Right cardiac atrium (tissue), 5 donors: ENCODE measurements at regions not wholly inside any gene's neighbourhood (a gene's known extent, or its start where the extent isn't known, plus 50 kb on each side); places are given as distances from the start of the nearest gene placed in this dataset.
A peak's percentile ranks its signal among the peaks of the same experiment; 100 is the strongest.

ENCODE experiments used
- ATAC-seq, 2 donors: fragments of 200-7000 bp; cut with Tn5 transposase; one replicate each; pipeline versions ENCODE4 v1.8.0 to v1.9.1; 2020; ENCODE audit warnings: moderate library complexity in 2 of 2, mild to moderate bottlenecking in 1 of 2
- DNase-seq, 3 donors: peaks; one replicate each; pipeline ENCODE4 v3.0.0-alpha.2; 2020
- H3K27ac ChIP-seq: one replicate; pipeline ENCODE4 v1.5.1; 2013; ENCODE audit warnings: mild to moderate bottlenecking, low read length, control low read depth, moderate library complexity
- H3K27me3 ChIP-seq: one replicate; pipeline ENCODE4 v1.6.1; 2013; ENCODE audit not compliant: control insufficient read depth, insufficient read depth
- H3K4me1 ChIP-seq: one replicate; pipeline ENCODE4 v1.6.1; 2013; ENCODE audit warnings: low read length; ENCODE audit not compliant: control insufficient read depth, insufficient read depth
- H3K4me3 ChIP-seq: one replicate; pipeline ENCODE4 v1.5.1; 2013; ENCODE audit warnings: low read length, control low read depth
- H3K9me3 ChIP-seq: one replicate; pipeline ENCODE4 v1.6.1; 2013; ENCODE audit warnings: low read length; ENCODE audit not compliant: control insufficient read depth
- WGBS: extraction: QIAGEN DNeasy Blood & Tissue Kit; methylation state at CpG from one replicate; pipeline ENCODE4 v1.1.7; 2013; 5-methylcytosine and 5-hydroxymethylcytosine counted together
- intact Hi-C, 4 donors: fragments of 100-400 bp; cut with DNase I; formaldehyde crosslinking; loops; one replicate each; pipeline versions ENCODE4 v1.11.0 to v1.14.0; 2022 to 2023
- donor health status: healthy with polysubstance abuse.
- donor health status: DM: no; HTN: yes; CAD: no.
- donor health status: DM: no; HTN: no; CAD: no.
- donor health status: DM: no; HTN: yes; CAD: no; lungs with severe emphysema.
- donor health status: DM: yes; HTN: yes; CAD: no.

GRCh38 chr12:123077298-123078119 is 73.4 kb downstream of the PITPNM2 start:
- H3K9me3 ChIP-seq = no peaks in the 10 kb centered on the region
- 75% methylated on average over 22 of the region's 22 CpGs for WGBS
- peak in 1 of 3 donors; percentile 38 for DNase-seq
- no peaks in the 10 kb centered on the region for H3K27me3 ChIP-seq
- no peak overlapping the region for H3K27ac ChIP-seq
- H3K4me3 ChIP-seq = no peak overlapping the region
- peak in 1 of 2 donors; percentile 57 for ATAC-seq
- intact Hi-C loops = no loop called here
- peaks cover 25% of the 10 kb centered on the region for H3K4me1 ChIP-seq

- ATAC-seq (peak in 1 of 2 donors; percentile 55), DNase-seq (no peak)
- Histone ChIP-seq H3K27ac (peak overlapping the region; percentile 57), H3K4me1 (peaks cover 29% of the 10 kb centered on the region), H3K4me3 (no peak overlapping the region), H3K27me3 (no peaks in the 10 kb centered on the region), H3K9me3 (no peaks in the 10 kb centered on the region)
- WGBS = 40% methylated on average over 11 of the region's 11 CpGs
- intact Hi-C loops = no loop called here
Measured at GRCh38 chr12:123076604-123077297, 74.1 kb downstream of the PITPNM2 start.

DNA sequence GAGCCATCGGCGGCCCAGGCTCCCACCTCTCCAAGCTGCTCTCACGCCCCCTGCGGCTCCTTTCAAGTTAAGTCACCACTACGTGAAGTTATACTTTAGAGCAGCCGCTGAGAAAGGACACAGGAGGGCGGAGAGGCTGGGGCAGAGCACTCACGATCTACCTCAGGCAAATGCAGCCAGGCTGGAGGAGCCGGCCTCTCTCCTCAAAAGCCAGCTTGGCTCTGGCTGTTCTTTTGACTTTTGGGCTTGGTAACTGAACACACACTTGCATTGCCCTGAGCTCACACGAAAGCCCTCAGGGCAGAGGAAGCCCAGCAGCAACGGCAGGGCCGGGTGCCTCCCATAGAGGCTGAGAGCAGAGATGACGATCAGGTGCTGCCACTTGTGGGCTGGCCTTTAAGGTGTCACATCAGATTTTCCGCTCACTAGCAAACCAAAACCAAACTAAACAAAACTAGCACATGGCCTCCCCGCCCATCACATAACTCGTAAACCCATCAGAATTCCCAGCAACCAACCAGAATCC is 75.2 kb downstream of the PITPNM2 start:
- 56% methylated on average over 16 of the region's 16 CpGs for WGBS
- ATAC-seq = peak in 1 of 2 donors; percentile 12

DNA sequence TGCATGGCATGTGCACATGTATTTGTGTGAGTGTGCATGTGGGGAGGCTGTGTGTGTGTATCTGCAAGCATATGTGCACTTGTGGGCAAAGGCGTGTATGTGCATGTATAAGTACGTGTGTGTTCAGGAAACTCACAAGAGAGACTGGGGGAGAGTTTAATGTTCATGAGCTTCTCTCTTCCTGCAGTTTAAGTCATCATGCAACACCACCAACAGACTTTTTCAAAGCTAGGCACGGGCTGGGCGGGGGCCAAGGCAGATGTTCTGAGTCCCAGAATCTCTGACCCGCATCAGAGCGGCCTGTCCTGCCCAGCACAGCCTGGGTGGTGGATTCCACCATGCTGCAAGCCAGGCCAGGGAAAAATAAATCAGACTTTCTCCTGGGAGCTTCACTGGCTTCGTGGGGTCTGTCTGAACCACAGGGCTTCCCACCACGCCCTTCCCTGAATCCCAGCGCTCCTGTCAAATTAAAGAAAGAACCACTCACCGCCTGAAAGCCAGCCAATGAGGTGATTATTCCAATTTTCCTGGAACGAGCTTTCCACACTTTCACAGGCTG is 75.7 kb downstream of the PITPNM2 start:
- Histone ChIP-seq H3K4me3 (no peak overlapping the region), H3K27me3 (no peaks in the 10 kb centered on the region), H3K9me3 (no peaks in the 10 kb centered on the region), H3K27ac (peak overlapping the region; percentile 84), H3K4me1 (peaks cover 43% of the 10 kb centered on the region)
- intact Hi-C loops = no loop called here
- DNase-seq = peak in 2 of 3 donors; percentile 71 to 79
- 55% methylated on average over 11 of the region's 11 CpGs for WGBS
- peak in 1 of 2 donors; percentile 10 for ATAC-seq

More for the DNA sequence above, 75.2 kb downstream of the PITPNM2 start:
- Histone ChIP-seq H3K9me3 (no peaks in the 10 kb centered on the region), H3K27ac (peak overlapping the region; percentile 84), H3K4me1 (peaks cover 38% of the 10 kb centered on the region), H3K4me3 (no peak overlapping the region), H3K27me3 (no peaks in the 10 kb centered on the region)
- DNase-seq = no peak
- intact Hi-C loops = no loop called here

- WGBS = 70% methylated on average over 8 of the region's 8 CpGs
- Histone ChIP-seq H3K9me3 (no peaks in the 10 kb centered on the region), H3K27me3 (no peaks in the 10 kb centered on the region), H3K4me3 (no peak overlapping the region), H3K27ac (peak overlapping the region; percentile 16), H3K4me1 (peaks cover 51% of the 10 kb centered on the region)
- intact Hi-C loops = no loop called here
- ATAC-seq = no peak
- DNase-seq = peak in 1 of 3 donors; percentile 28
Measured at GRCh38 chr12:123073962-123074801, 76.7 kb downstream of the PITPNM2 start.

DNA sequence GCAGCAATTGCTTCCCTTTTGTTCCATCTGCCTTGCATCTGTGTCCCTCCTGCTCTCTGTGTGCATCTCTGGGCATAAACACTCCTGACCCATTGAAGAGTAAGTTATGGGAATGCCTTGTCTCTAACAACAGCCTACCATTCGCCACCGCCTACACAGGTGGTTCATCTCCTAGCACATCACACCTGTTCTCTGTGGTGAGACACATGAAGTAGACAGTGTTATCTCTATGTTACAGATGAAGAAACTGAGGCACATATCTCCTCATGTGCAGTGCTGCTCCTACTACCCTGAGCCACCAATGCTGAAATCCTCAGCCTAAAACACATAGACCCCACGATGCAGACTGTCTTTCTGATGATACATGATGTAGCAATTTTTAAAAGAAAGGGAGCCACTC is 77.6 kb downstream of the PITPNM2 start:
- no peak overlapping the region for H3K4me3 ChIP-seq
- intact Hi-C loops = no loop called here
- no peaks in the 10 kb centered on the region for H3K27me3 ChIP-seq
- no peak overlapping the region for H3K27ac ChIP-seq
- DNase-seq (no peak), ATAC-seq (no peak)
- H3K9me3 ChIP-seq = no peaks in the 10 kb centered on the region
- WGBS = 85% methylated on average over 3 of the region's 3 CpGs
- H3K4me1 ChIP-seq = peaks cover 51% of the 10 kb centered on the region

- 60% methylated on average over 5 of the region's 5 CpGs for WGBS
- ATAC-seq (peak; percentile 61 to 71), DNase-seq (no peak)
- Histone ChIP-seq H3K27me3 (no peaks in the 10 kb centered on the region), H3K4me3 (no peak overlapping the region), H3K27ac (peak overlapping the region; percentile 90), H3K9me3 (no peaks in the 10 kb centered on the region), H3K4me1 (peaks cover 49% of the 10 kb centered on the region)
- intact Hi-C loops = no loop called here
Measured at GRCh38 chr12:123071857-123072256, 79.0 kb downstream of the PITPNM2 start.

DNA sequence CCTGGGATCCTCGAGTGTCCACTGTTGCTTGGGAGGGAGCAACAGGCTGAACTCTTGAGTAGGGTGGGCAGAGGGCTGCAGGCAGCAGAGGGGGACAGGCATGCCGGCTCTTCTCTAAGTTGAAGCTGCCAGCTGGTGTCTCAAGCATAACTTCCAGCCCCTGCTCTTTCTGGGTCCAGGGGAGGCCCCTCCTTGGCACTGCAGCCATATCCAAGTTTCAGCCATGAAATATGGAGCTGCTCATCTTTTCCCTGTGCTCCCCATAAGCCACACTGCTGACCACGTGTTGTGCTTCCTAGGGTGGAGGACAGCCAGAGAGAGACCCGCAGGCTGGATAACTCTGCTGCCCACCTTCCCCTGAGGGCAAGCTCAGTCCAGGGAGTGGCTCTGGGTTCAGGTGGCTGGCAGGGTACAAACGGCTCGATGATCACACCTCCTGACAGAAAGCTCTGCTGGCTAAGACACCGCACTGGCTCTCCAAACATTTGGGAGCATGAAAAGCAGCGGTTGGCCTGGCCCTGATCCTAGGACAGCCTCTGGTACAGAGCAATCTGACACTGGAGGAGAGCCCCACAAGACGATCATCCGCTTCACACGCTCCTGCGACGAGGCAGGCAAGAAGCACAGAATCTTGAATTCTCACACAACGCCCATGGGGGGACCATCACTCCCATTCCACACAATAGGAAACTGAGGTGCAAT is 79.6 kb downstream of the PITPNM2 start:
- DNase-seq (peak in 2 of 3 donors; percentile 84 to 86), ATAC-seq (peak; percentile 65 to 80)
- intact Hi-C loops = no loop called here
- H3K27ac ChIP-seq = peak overlapping the region; percentile 90
- peaks cover 45% of the 10 kb centered on the region for H3K4me1 ChIP-seq
- no peaks in the 10 kb centered on the region for H3K9me3 ChIP-seq
- WGBS = 35% methylated on average over 14 of the region's 14 CpGs
- H3K27me3 ChIP-seq = no peaks in the 10 kb centered on the region
- no peak overlapping the region for H3K4me3 ChIP-seq

DNA sequence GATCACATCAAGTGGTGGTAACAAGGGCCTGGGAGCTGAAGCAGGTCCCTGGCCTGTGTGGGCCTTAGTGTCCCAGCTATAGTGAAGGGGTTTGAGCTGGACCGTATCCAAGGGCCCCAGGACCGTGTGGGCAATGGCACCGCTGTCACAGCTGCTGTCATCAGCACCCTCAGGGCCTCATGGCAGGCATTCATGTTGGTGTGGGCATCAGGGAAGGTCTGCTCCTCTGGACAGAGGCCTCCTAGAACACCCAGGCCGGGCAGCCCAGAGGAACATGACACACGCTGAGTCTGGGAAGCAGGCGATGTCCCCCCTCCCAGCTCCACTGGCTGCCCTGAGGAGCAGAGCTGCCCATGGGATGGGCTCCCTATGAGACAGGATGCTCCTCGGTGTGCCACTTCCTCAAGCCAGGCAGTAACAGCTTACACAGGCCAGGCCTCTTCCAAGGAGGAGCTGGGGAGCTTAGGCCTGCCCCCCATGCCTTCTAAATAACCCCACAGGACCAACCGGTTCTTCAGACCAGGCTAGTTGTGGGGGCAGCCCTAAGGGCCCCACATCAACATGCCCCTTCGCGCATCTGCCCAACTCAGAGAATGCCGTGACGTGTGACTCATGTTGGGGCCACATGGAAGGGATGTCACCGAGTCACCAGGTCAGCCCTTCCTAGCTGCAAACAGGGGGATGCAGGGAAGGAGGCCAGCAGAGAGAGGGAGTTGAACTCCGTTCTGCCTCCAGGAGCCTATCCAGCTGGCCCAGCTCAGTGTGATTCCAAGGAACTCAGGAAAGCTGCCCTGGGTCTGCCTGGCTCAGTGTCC is 80.4 kb downstream of the PITPNM2 start:
- ATAC-seq (peak in 1 of 2 donors; percentile 4), DNase-seq (no peak)
- Histone ChIP-seq H3K27ac (peak overlapping the region; percentile 90), H3K9me3 (no peaks in the 10 kb centered on the region), H3K4me1 (peaks cover 48% of the 10 kb centered on the region), H3K27me3 (no peaks in the 10 kb centered on the region), H3K4me3 (no peak overlapping the region)
- intact Hi-C loops = no loop called here
- 65% methylated on average over 14 of the region's 14 CpGs for WGBS
